SU-DHL-6 (cell line): ENCODE measurements at regions not wholly inside any gene's neighbourhood (a gene's known extent, or its start where the extent isn't known, plus 50 kb on each side); places are given as distances from the start of the nearest gene placed in this dataset.

Source experiments
- H2AFZ ChIP-seq: fragments of 200-600 bp; sonication (generic); 2 replicates; pipeline ENCODE4 v1.6.1; 2014; ENCODE audit warnings: low read depth, mild to moderate bottlenecking, moderate library complexity, mixed read lengths, antibody characterized with exemption, low read length; ENCODE audit not compliant: severe bottlenecking
- H3F3A ChIP-seq: fragments of 200-600 bp; shearing (Covaris generic); 2 replicates; pipeline ENCODE4 v1.6.0; 2016; ENCODE audit warnings: antibody characterized with exemption, mild to moderate bottlenecking; ENCODE audit not compliant: insufficient read depth
- H3K27ac ChIP-seq: fragments of 200-600 bp; sonication (generic); 2 replicates; pipeline ENCODE4 v1.5.1; 2016; ENCODE audit warnings: low read depth, mild to moderate bottlenecking, low read length, moderate library complexity, mixed read lengths
- H3K27me3 ChIP-seq: fragments of 200-600 bp; sonication (generic), shearing (Covaris generic); 2 replicates; pipeline ENCODE4 v1.6.0; 2014; ENCODE audit warnings: mild to moderate bottlenecking, low read length
- H3K36me3 ChIP-seq: fragments of 200-600 bp; sonication (generic); 2 replicates; pipeline ENCODE4 v1.6.1; 2014; ENCODE audit warnings: mild to moderate bottlenecking, low read length, mixed read lengths
- H3K4me2 ChIP-seq: fragments of 300-600, 200-600 bp; shearing (Covaris generic), sonication (generic); 2 replicates; pipeline ENCODE4 v1.6.0; 2014; ENCODE audit warnings: low read length, low read depth, mild to moderate bottlenecking; ENCODE audit not compliant: poor library complexity, severe bottlenecking
- H3K4me3 ChIP-seq: fragments of 200-600 bp; sonication (generic); 2 replicates; pipeline ENCODE4 v1.5.1; 2014; ENCODE audit warnings: antibody characterized with exemption, low read length, mild to moderate bottlenecking, mixed read lengths; ENCODE audit not compliant: insufficient read depth, poor library complexity, severe bottlenecking
- H3K79me2 ChIP-seq: fragments of 200-600 bp; sonication (generic); 2 replicates; pipeline ENCODE4 v1.6.1; 2014; ENCODE audit warnings: mild to moderate bottlenecking, low read length, moderate library complexity; ENCODE audit not compliant: insufficient read depth
- H3K9ac ChIP-seq: fragments of 200-600 bp; sonication (generic); 2 replicates; pipeline ENCODE4 v1.7.0; 2014; ENCODE audit warnings: mild to moderate bottlenecking, low read length
- H3K9me2 ChIP-seq: fragments of 200-600 bp; sonication (generic); replicated peaks from 2 replicates; pipeline ENCODE4 v1.6.1; 2014; ENCODE audit warnings: low read length; ENCODE audit not compliant: insufficient read depth
- H3K9me3 ChIP-seq: fragments of 200-600 bp; sonication (generic); 2 replicates; pipeline ENCODE4 v1.6.1; 2014; ENCODE audit warnings: low read length, mixed read lengths; ENCODE audit not compliant: insufficient read depth
- H4K20me1 ChIP-seq: fragments of 200-600 bp; sonication (generic); 2 replicates; pipeline ENCODE4 v1.6.1; 2014; ENCODE audit warnings: low read depth, mild to moderate bottlenecking, antibody characterized with exemption, low read length, moderate library complexity, mixed read lengths
- EZH2phosphoT487 ChIP-seq: fragments of 200-600 bp; sonication (generic), shearing (Covaris generic); conservative IDR thresholded peaks from 2 replicates; pipeline ENCODE4 v1.6.1; 2018; ENCODE audit warnings: mild to moderate bottlenecking, antibody characterized with exemption, low read length, moderate library complexity, mixed read lengths
- TF ChIP-seq, protein P1 (sequence below): fragments of 200-600 bp; sonication (generic); IDR thresholded peaks from one replicate; pipeline ENCODE4 v1.5.1; 2017; ENCODE audit warnings: antibody characterized with exemption, mild to moderate bottlenecking, low read length, moderate library complexity; ENCODE audit not compliant: insufficient read depth, poor library complexity, severe bottlenecking

DNA sequence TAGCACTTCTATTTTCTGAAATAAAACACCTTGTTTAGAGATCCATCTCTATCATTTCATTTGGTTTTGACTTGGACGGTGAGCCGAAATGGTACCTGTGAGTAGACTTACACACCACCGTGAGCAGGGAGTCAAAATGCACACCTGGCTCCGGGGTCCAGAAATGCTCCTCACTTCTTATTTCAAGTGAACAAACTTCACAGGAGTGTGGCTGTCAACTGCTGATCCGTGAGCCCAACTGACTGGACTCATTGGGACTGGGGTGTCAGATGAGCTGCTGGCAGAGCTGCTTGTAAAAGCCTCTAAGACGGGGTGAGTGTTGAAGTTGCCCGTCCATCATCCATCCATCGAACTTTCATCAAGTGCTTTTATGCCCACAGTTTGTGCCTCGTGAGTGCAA lies 435.5 kb downstream of the GLRX3 start:
- no peak overlapping the region for H3K27ac ChIP-seq
- no peak overlapping the region for H2AFZ ChIP-seq
- no peaks in the 10 kb centered on the region for H3K27me3 ChIP-seq
- no peak overlapping the region for H3K9ac ChIP-seq
- H3K4me3 ChIP-seq, result no peak overlapping the region
- no peaks in the 10 kb centered on the region for H3K9me3 ChIP-seq
- H3K9me2 ChIP-seq, result no peaks in the 10 kb centered on the region
- H4K20me1 ChIP-seq, result no peaks in the 10 kb centered on the region
- H3K79me2 ChIP-seq, result no peaks in the 10 kb centered on the region
- no peaks in the 10 kb centered on the region for H3F3A ChIP-seq
- no peak overlapping the region for H3K4me2 ChIP-seq
- no peaks in the 10 kb centered on the region for H3K36me3 ChIP-seq
- TF ChIP-seq, protein P1, sequence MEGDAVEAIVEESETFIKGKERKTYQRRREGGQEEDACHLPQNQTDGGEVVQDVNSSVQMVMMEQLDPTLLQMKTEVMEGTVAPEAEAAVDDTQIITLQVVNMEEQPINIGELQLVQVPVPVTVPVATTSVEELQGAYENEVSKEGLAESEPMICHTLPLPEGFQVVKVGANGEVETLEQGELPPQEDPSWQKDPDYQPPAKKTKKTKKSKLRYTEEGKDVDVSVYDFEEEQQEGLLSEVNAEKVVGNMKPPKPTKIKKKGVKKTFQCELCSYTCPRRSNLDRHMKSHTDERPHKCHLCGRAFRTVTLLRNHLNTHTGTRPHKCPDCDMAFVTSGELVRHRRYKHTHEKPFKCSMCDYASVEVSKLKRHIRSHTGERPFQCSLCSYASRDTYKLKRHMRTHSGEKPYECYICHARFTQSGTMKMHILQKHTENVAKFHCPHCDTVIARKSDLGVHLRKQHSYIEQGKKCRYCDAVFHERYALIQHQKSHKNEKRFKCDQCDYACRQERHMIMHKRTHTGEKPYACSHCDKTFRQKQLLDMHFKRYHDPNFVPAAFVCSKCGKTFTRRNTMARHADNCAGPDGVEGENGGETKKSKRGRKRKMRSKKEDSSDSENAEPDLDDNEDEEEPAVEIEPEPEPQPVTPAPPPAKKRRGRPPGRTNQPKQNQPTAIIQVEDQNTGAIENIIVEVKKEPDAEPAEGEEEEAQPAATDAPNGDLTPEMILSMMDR, result no peak
- no peak for TF ChIP-seq EZH2phosphoT487

DNA sequence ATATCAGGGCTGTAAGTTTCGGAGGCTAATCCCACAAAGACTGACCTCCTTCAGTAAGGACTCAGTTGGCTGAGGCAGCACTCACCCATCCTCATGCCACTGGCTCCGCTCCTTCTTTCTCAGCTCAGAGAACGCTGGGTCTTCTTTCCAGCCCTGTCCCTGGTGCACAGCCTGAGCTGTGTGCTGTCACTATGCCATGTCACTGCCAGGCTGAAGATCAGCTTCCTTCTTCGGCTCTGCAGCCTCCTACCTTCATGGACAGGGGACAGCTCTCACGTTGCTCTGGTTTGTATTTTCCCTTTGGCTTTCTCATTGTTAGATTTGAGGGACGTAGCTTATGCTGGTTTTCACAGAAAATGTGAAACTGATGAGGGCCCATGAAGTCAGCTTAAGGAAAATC lies 437.3 kb downstream of the GLRX3 start:
- H3K9me3 ChIP-seq, result no peaks in the 10 kb centered on the region

DNA sequence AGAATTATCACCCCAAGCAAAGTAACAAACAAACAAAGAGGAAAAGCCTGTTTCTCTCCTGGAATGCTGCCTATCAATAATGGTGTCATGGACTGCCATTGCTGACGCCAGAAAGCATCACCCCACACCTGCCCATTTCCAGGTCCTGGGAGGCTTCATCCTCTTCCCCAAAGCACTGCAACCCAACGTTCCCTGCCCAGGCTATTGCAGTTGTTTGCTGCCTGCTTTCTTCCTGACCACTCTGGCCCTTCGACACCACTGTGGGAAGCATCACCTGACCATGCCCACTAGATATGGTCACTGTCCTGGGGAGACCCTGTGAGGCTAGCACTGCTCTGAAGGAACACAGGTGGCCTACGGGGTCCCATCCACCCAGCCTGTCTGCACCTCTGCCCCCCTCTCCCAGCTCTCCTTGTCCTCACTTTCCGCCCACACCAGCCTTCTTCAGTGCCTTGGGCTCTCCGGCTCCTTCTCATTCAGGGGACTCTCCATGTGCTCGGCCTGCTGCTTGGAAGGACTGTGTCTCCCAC lies 439.6 kb downstream of the GLRX3 start:
- H3K36me3 ChIP-seq, result no peaks in the 10 kb centered on the region
- no peaks in the 10 kb centered on the region for H3K9me3 ChIP-seq
- no peak overlapping the region for H3K9ac ChIP-seq
- no peak overlapping the region for H3K4me2 ChIP-seq
- H3K9me2 ChIP-seq, result no peaks in the 10 kb centered on the region
- H3K27me3 ChIP-seq, result no peaks in the 10 kb centered on the region
- no peaks in the 10 kb centered on the region for H3F3A ChIP-seq
- no peaks in the 10 kb centered on the region for H3K79me2 ChIP-seq
- H4K20me1 ChIP-seq, result no peaks in the 10 kb centered on the region
- H3K4me3 ChIP-seq, result no peak overlapping the region
- H3K27ac ChIP-seq, result no peak overlapping the region
- TF ChIP-seq EZH2phosphoT487, result no peak
- TF ChIP-seq, protein P1, result no peak
- no peak overlapping the region for H2AFZ ChIP-seq

More for the DNA sequence above, 437.3 kb downstream of the GLRX3 start:
- Histone ChIP-seq H3K27ac (no peak overlapping the region), H3K4me2 (no peak overlapping the region), H2AFZ (no peak overlapping the region), H3K27me3 (no peaks in the 10 kb centered on the region), H3F3A (no peaks in the 10 kb centered on the region), H3K9me2 (no peaks in the 10 kb centered on the region), H3K9ac (no peak overlapping the region), H4K20me1 (no peaks in the 10 kb centered on the region), H3K4me3 (no peak overlapping the region), H3K79me2 (no peaks in the 10 kb centered on the region), H3K36me3 (no peaks in the 10 kb centered on the region)
- TF ChIP-seq, protein P1, result no peak
- TF ChIP-seq EZH2phosphoT487, result no peak
